H1 (cell line): ENCODE measurements at regions not wholly inside any gene's neighbourhood (a gene's known extent, or its start where the extent isn't known, plus 50 kb on each side); places are given as distances from the start of the nearest gene placed in this dataset.

ENCODE experiments used
- CHD2 ChIP-seq: IDR thresholded peaks from 2 replicates; pipeline ENCODE4 v1.6.1; 2012; ENCODE audit warnings: low read length, improper control_type of control experiment
- CREB1 ChIP-seq: IDR thresholded peaks from 2 replicates; pipeline ENCODE4 v1.6.1; 2012; ENCODE audit warnings: inconsistent platforms
- HDAC2 ChIP-seq, 2 experiments: fragments of 300-600 bp in 1 of 2; sonication (generic) in 1 of 2; IDR thresholded peaks; 2 replicates each; pipeline ENCODE4 v1.6.1; 2011 to 2012; ENCODE audit warnings: low read depth in 2 of 2, low read length in 2 of 2, mild to moderate bottlenecking in 2 of 2, moderate library complexity in 2 of 2, borderline replicate concordance in 1 of 2, inconsistent platforms in 1 of 2
- MAFK ChIP-seq: IDR thresholded peaks from 2 replicates; pipeline ENCODE4 v1.6.1; 2012; ENCODE audit warnings: low read depth, mild to moderate bottlenecking, improper control_type of control experiment, low read length
- RAD21 ChIP-seq, 2 experiments: IDR thresholded peaks in 1 of 2; conservative IDR thresholded peaks in 1 of 2; 2 replicates each; pipeline ENCODE4 v1.6.1; 2011; ENCODE audit warnings: low read depth in 2 of 2, low read length in 2 of 2, improper control_type of control experiment in 1 of 2, inconsistent platforms in 1 of 2, mild to moderate bottlenecking in 1 of 2, moderate library complexity in 1 of 2
- SP2 ChIP-seq: IDR thresholded peaks from 2 replicates; pipeline ENCODE4 v1.6.1; 2012; ENCODE audit warnings: mild to moderate bottlenecking, low read length, inconsistent platforms
- TAF1 ChIP-seq: IDR thresholded peaks from 2 replicates; pipeline ENCODE4 v1.6.1; 2011; ENCODE audit warnings: mild to moderate bottlenecking, low read depth, low read length

DNA sequence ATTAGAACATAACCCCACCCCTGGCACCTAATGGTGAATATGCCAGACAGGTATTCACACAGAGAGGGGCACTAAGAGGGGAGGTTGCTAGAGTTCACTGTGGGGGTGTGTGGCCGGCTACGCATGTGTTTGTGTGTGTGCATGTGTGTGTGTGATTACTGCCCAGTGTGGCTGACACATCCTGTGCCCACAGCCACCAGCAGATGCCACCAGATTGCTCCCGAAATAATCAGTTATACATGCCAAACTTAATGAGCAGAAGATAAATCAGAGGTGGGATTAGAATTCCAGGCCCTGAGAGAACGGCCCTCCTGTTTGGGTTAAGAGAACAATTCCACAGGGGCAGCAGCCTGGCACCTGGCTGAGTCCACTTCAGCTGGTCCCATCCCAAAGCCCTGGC, 91.8 kb upstream of the TBCA start:
- TF ChIP-seq SP2 (no peak), CHD2 (no peak), HDAC2 (IDR thresholded peaks at IDR 0.05; ENCODE audit: borderline replicate concordance in 1 of 2, low read depth in 2 of 2, low read length in 2 of 2) (no peak), TAF1 (no peak), MAFK (no peak), RAD21 (IDR thresholded peaks at IDR 0.05 in 1 of 2, conservative IDR thresholded peaks at IDR 0.05 in 1 of 2; ENCODE audit: low read depth in 2 of 2, low read length in 2 of 2) (no peak), CREB1 (no peak)
